Adrenal gland (tissue), 5 donors: ENCODE measurements at regions not wholly inside any gene's neighbourhood (a gene's known extent, or its start where the extent isn't known, plus 50 kb on each side); places are given as distances from the start of the nearest gene placed in this dataset.

Source experiments
- CTCF ChIP-seq, 6 experiments: fragments of 450-650 bp in 4 of 6; fragments of 200-600 bp in 2 of 6; sonication (generic) in 1 of 6; IDR thresholded peaks; 1 replicate in 5 of 6; 2 replicates in 1 of 6; pipeline versions ENCODE4 v1.5.1 to v1.8.0; 2016 to 2021; ENCODE audit warnings: antibody characterized with exemption in 6 of 6, mild to moderate bottlenecking in 2 of 6, moderate library complexity in 1 of 6
- POLR2A ChIP-seq, 2 donors: fragments of 450-650 bp; IDR thresholded peaks; one replicate each; pipeline ENCODE4 v1.6.1; 2017; ENCODE audit warnings: antibody characterized with exemption in 2 of 2, mild to moderate bottlenecking in 2 of 2, moderate library complexity in 1 of 2
- donor health status: DM: no; HTN: no; CAD: no.

- TF ChIP-seq CTCF (IDR thresholded peaks at IDR 0.05) (no peak), POLR2A (IDR thresholded peaks at IDR 0.05) (no peak)
Observed at GRCh38 chr13:91036886-91037285, 310.6 kb upstream of the MIR17HG start.
